Activated T-cell treated with anti-CD3 and anti-CD28 coated beads for 1 hour (primary cell): ENCODE measurements at regions not wholly inside any gene's neighbourhood (a gene's known extent, or its start where the extent isn't known, plus 50 kb on each side); places are given as distances from the start of the nearest gene placed in this dataset.
"Not testable (repeated sequence)": the region's sequence is repeated elsewhere in the genome, so short reads cannot be mapped to it uniquely, and the experiment has no call there.

ENCODE experiments used
- DNase-seq: peaks from one replicate; pipeline ENCODE4 v3.0.0-alpha.2; 2020; ENCODE audit warnings: low read depth

- no peak for DNase-seq
Observed at GRCh38 chr3:99586701-99587100, 51.7 kb upstream of the COL8A1 start.

- DNase-seq, result no peak
Observed at GRCh38 chr3:99579965-99580364, 58.4 kb upstream of the COL8A1 start.

GRCh38 chr3:99579246-99579645 is 59.1 kb upstream of the COL8A1 start:
- no peak for DNase-seq

GRCh38 chr3:99578339-99578970 is 59.9 kb upstream of the COL8A1 start:
- no peak for DNase-seq

- DNase-seq, result no peak
Observed at GRCh38 chr3:99576904-99577559, 61.4 kb upstream of the COL8A1 start.

- DNase-seq, result no peak
Observed at GRCh38 chr3:99575683-99576082, 62.7 kb upstream of the COL8A1 start.

GRCh38 chr3:99570061-99570460 is 68.3 kb upstream of the COL8A1 start:
- no peak for DNase-seq

- no peak for DNase-seq
Observed at GRCh38 chr3:99568663-99569335, 69.6 kb upstream of the COL8A1 start.

- DNase-seq, result no peak
Observed at GRCh38 chr3:99565331-99565730, 73.1 kb upstream of the COL8A1 start.

GRCh38 chr3:99562990-99563607 is 75.3 kb upstream of the COL8A1 start:
- no peak for DNase-seq

GRCh38 chr3:99562138-99562537 is 76.3 kb upstream of the COL8A1 start:
- no peak for DNase-seq

GRCh38 chr3:99561056-99561455 is 77.3 kb upstream of the COL8A1 start:
- no peak for DNase-seq

GRCh38 chr3:99559196-99559595 is 79.2 kb upstream of the COL8A1 start:
- no peak for DNase-seq

GRCh38 chr3:99555885-99556284 is 82.5 kb upstream of the COL8A1 start:
- DNase-seq, result not testable (repeated sequence)

GRCh38 chr3:99551520-99551919 is 86.9 kb upstream of the COL8A1 start:
- no peak for DNase-seq

GRCh38 chr3:99549957-99550603 is 88.3 kb upstream of the COL8A1 start:
- no peak for DNase-seq

GRCh38 chr3:99549220-99549619 is 89.2 kb upstream of the COL8A1 start:
- DNase-seq, result no peak

GRCh38 chr3:99548674-99549073 is 89.7 kb upstream of the COL8A1 start:
- DNase-seq, result no peak

GRCh38 chr3:99545941-99546580 is 92.3 kb upstream of the COL8A1 start:
- DNase-seq, result no peak

GRCh38 chr3:99544786-99545281 is 93.6 kb upstream of the COL8A1 start:
- DNase-seq, result no peak

GRCh38 chr3:99543796-99544195 is 94.6 kb upstream of the COL8A1 start:
- DNase-seq, result no peak
